Peyer's patch (tissue), 4 donors: ENCODE measurements at regions not wholly inside any gene's neighbourhood (a gene's known extent, or its start where the extent isn't known, plus 50 kb on each side); places are given as distances from the start of the nearest gene placed in this dataset.

Experiments used
- DNase-seq, 3 donors: peaks; one replicate each; pipeline ENCODE4 v3.0.0-alpha.2; 2017 to 2019
- H3K27ac ChIP-seq, 4 donors: fragments of 200-600 bp; sonication (generic); one replicate each; pipeline ENCODE4 v1.5.1; 2016 to 2019
- H3K27me3 ChIP-seq, 2 donors: fragments of 200-600 bp; sonication (generic); one replicate each; pipeline ENCODE4 v1.5.1; 2019
- H3K36me3 ChIP-seq, 3 donors: fragments of 200-600 bp; sonication (generic); one replicate each; pipeline ENCODE4 v1.5.1; 2016 to 2019
- H3K4me1 ChIP-seq, 4 donors: fragments of 200-600 bp; sonication (generic); one replicate each; pipeline ENCODE4 v1.5.1; 2016 to 2019
- H3K4me3 ChIP-seq, 4 donors: fragments of 200-600 bp; sonication (generic); 1 replicate in 3 of 4; 2 replicates in 1 of 4; pipeline ENCODE4 v1.5.1; 2016 to 2019; ENCODE audit warnings: mild to moderate bottlenecking in 1 of 4
- H3K9me3 ChIP-seq, 4 donors: fragments of 200-600 bp; sonication (generic); one replicate each; pipeline ENCODE4 v1.5.1; 2016 to 2019; ENCODE audit warnings: mild to moderate bottlenecking in 1 of 4
- POLR2A ChIP-seq, 2 donors: fragments of 450-650 bp; IDR thresholded peaks; one replicate each; pipeline ENCODE4 v1.5.1; 2017; ENCODE audit warnings: antibody characterized with exemption in 2 of 2, mild to moderate bottlenecking in 2 of 2, moderate library complexity in 2 of 2
- TF ChIP-seq, protein P1 (sequence below), 6 experiments: fragments of 450-650 bp in 4 of 6; fragments of 200-600 bp in 2 of 6; sonication (generic) in 1 of 6; IDR thresholded peaks; one replicate each; pipeline ENCODE4 v1.5.1; 2017 to 2019; ENCODE audit warnings: antibody characterized with exemption in 6 of 6, mild to moderate bottlenecking in 3 of 6, moderate library complexity in 1 of 6

GRCh38 chr1:72419229-72419628 lies 136.9 kb upstream of the NEGR1 start:
- no peak for DNase-seq

GRCh38 chr1:72412286-72412685 lies 129.9 kb upstream of the NEGR1 start:
- no peaks in the 10 kb centered on the region for H3K4me1 ChIP-seq
- H3K36me3 ChIP-seq: no peaks in the 10 kb centered on the region
- H3K4me3 ChIP-seq: no peak overlapping the region
- TF ChIP-seq, protein P1, sequence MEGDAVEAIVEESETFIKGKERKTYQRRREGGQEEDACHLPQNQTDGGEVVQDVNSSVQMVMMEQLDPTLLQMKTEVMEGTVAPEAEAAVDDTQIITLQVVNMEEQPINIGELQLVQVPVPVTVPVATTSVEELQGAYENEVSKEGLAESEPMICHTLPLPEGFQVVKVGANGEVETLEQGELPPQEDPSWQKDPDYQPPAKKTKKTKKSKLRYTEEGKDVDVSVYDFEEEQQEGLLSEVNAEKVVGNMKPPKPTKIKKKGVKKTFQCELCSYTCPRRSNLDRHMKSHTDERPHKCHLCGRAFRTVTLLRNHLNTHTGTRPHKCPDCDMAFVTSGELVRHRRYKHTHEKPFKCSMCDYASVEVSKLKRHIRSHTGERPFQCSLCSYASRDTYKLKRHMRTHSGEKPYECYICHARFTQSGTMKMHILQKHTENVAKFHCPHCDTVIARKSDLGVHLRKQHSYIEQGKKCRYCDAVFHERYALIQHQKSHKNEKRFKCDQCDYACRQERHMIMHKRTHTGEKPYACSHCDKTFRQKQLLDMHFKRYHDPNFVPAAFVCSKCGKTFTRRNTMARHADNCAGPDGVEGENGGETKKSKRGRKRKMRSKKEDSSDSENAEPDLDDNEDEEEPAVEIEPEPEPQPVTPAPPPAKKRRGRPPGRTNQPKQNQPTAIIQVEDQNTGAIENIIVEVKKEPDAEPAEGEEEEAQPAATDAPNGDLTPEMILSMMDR (IDR thresholded peaks at IDR 0.05): no peak
- no peak for TF ChIP-seq POLR2A (IDR thresholded peaks at IDR 0.05)
- no peak overlapping the region for H3K27ac ChIP-seq
- H3K9me3 ChIP-seq: no peaks in the 10 kb centered on the region
- DNase-seq: no peak
- H3K27me3 ChIP-seq: no peaks in the 10 kb centered on the region

More at GRCh38 chr1:72419229-72419628, 136.9 kb upstream of the NEGR1 start:
- Histone ChIP-seq H3K9me3 (no peaks in the 10 kb centered on the region), H3K36me3 (no peaks in the 10 kb centered on the region), H3K27ac (no peak overlapping the region), H3K4me1 (no peaks in the 10 kb centered on the region), H3K4me3 (no peak overlapping the region), H3K27me3 (no peaks in the 10 kb centered on the region)
- TF ChIP-seq, protein P1 (IDR thresholded peaks at IDR 0.05): no peak

GRCh38 chr1:72399807-72400206 lies 117.5 kb upstream of the NEGR1 start:
- no peak for TF ChIP-seq POLR2A (IDR thresholded peaks at IDR 0.05)
- TF ChIP-seq, protein P1 (IDR thresholded peaks at IDR 0.05): no peak
- no peaks in the 10 kb centered on the region for H3K4me1 ChIP-seq

DNA sequence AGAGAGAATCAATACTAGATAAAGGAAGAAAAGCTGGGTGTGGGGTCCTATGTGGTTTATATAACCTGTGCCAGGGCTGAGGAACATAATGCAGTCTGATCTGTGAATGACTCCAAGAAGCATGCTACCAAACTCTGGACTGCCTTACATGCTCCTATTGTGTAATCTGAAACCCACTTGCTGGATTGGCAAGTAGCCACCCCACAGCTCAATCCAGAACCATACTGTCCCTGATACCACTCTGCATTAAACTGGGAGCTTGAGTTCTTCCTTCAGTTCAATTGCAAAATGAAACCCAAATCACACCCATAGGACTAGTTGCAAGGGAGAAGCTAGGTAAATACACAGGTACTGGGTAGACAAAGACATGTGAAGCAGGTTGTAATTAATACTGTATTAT lies 115.4 kb upstream of the NEGR1 start:
- H3K4me1 ChIP-seq: no peaks in the 10 kb centered on the region
- H3K4me3 ChIP-seq: no peak overlapping the region
- no peak for TF ChIP-seq POLR2A (IDR thresholded peaks at IDR 0.05)
- TF ChIP-seq, protein P1 (IDR thresholded peaks at IDR 0.05): no peak
- no peak for DNase-seq
- H3K36me3 ChIP-seq: no peaks in the 10 kb centered on the region
- no peak overlapping the region for H3K27ac ChIP-seq
- H3K27me3 ChIP-seq: no peaks in the 10 kb centered on the region
- H3K9me3 ChIP-seq: no peaks in the 10 kb centered on the region

More at GRCh38 chr1:72399807-72400206, 117.5 kb upstream of the NEGR1 start:
- Histone ChIP-seq H3K36me3 (no peaks in the 10 kb centered on the region), H3K4me3 (no peak overlapping the region), H3K27ac (no peak overlapping the region), H3K27me3 (no peaks in the 10 kb centered on the region), H3K9me3 (no peaks in the 10 kb centered on the region)
- no peak for DNase-seq

DNA sequence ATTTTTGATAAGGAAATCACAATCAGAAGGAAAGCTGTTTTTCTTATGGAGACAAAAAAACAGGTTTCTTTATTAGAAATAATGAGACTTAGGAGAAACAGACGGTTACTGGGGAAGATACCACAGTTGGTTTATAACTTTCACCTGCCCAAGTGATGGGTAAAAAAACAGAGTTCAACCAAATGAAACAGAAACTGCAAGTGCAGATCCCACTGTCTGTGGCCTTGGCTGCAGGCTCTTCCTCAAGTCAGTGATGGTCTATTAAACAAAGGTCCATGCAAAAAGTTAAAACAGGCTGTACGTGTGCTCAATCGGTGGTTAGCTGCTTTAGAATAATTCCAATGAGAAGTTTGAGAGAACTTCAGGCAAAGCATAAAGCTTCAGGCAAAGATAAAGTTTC lies 112.1 kb upstream of the NEGR1 start:
- Histone ChIP-seq H3K36me3 (no peaks in the 10 kb centered on the region), H3K27ac (no peak overlapping the region), H3K9me3 (no peaks in the 10 kb centered on the region), H3K4me1 (no peaks in the 10 kb centered on the region), H3K27me3 (no peaks in the 10 kb centered on the region), H3K4me3 (no peak overlapping the region)
- no peak for DNase-seq
- TF ChIP-seq, protein P1 (IDR thresholded peaks at IDR 0.05): no peak
- TF ChIP-seq POLR2A (IDR thresholded peaks at IDR 0.05): no peak

GRCh38 chr1:72379072-72379471 lies 96.7 kb upstream of the NEGR1 start:
- H3K4me3 ChIP-seq: no peak overlapping the region
- H3K4me1 ChIP-seq: no peaks in the 10 kb centered on the region
- H3K27me3 ChIP-seq: no peaks in the 10 kb centered on the region
- no peak overlapping the region for H3K27ac ChIP-seq
- TF ChIP-seq, protein P1 (IDR thresholded peaks at IDR 0.05): no peak
- no peak for TF ChIP-seq POLR2A (IDR thresholded peaks at IDR 0.05)
- H3K36me3 ChIP-seq: no peaks in the 10 kb centered on the region
- H3K9me3 ChIP-seq: no peaks in the 10 kb centered on the region
- DNase-seq: no peak
